NCI-H1417 treated with DMSO at 0.1 percent for 48 hours (cell line): ENCODE measurements at regions not wholly inside any gene's neighbourhood (a gene's known extent, or its start where the extent isn't known, plus 50 kb on each side); places are given as distances from the start of the nearest gene placed in this dataset.

Experiments
- DNase-seq: peaks from one replicate; lab custom pipeline; 2025; lab: John Stamatoyannopoulos, UW

GRCh38 chr14:101453225-101453624, 108.1 kb upstream of the DIO3 start:
- DNase-seq: no peak

GRCh38 chr14:101454229-101454628, 107.1 kb upstream of the DIO3 start:
- no peak for DNase-seq

GRCh38 chr14:101456246-101457175, 104.8 kb upstream of the DIO3 start:
- no peak for DNase-seq

GRCh38 chr14:101457301-101457935, 103.9 kb upstream of the DIO3 start:
- no peak for DNase-seq

GRCh38 chr14:101457936-101458740, 103.2 kb upstream of the DIO3 start:
- DNase-seq: no peak

- DNase-seq: no peak
Observed at GRCh38 chr14:101458741-101459550, 102.3 kb upstream of the DIO3 start.

- DNase-seq: no peak
Observed at GRCh38 chr14:101459551-101459900, 101.8 kb upstream of the DIO3 start.

- no peak for DNase-seq
Observed at GRCh38 chr14:101460521-101460920, 100.8 kb upstream of the DIO3 start.

GRCh38 chr14:101460986-101461750, 100.1 kb upstream of the DIO3 start:
- DNase-seq: no peak

- DNase-seq: no peak
Observed at GRCh38 chr14:101461891-101462290, 99.4 kb upstream of the DIO3 start.

GRCh38 chr14:101462726-101463565, 98.3 kb upstream of the DIO3 start:
- no peak for DNase-seq

- DNase-seq: no peak
Observed at GRCh38 chr14:101463566-101464171, 97.6 kb upstream of the DIO3 start.

- DNase-seq: no peak
Observed at GRCh38 chr14:101464310-101464983, 96.8 kb upstream of the DIO3 start.

- DNase-seq: no peak
Observed at GRCh38 chr14:101464984-101465794, 96.1 kb upstream of the DIO3 start.

- DNase-seq: no peak
Observed at GRCh38 chr14:101465795-101466448, 95.4 kb upstream of the DIO3 start.

- no peak for DNase-seq
Observed at GRCh38 chr14:101466456-101467180, 94.7 kb upstream of the DIO3 start.
